GM12878 (cell line): ENCODE measurements at regions not wholly inside any gene's neighbourhood (a gene's known extent, or its start where the extent isn't known, plus 50 kb on each side); places are given as distances from the start of the nearest gene placed in this dataset.

Source experiments
- ATAC-seq: fragments of 200-7000 bp; cut with Tn5 transposase; 3 replicates; pipeline ENCODE4 v1.9.1; 2020; ENCODE audit warnings: mild to moderate bottlenecking, moderate library complexity
- BruUV-seq: library from RNA; stranded (reverse); fragments of 400-500 nt; replicated peaks from 2 replicates; lab custom pipeline; 2021; lab: Mats Ljungman, UMichigan
- CTCF ChIA-PET: fragments of 300-600 bp; sonication (Branson Sonifier 250); formaldehyde crosslinking; extraction: SDS; loops from one replicate; lab custom pipeline; 2021; ENCODE audit warnings: inconsistent platforms; lab: Yijun Ruan, JAX
- POLR2A ChIA-PET: fragments of 350-600 bp; formaldehyde crosslinking; extraction: SDS; loops from one replicate; lab custom pipeline; 2021; ENCODE audit warnings: inconsistent platforms; lab: Charles Lee
- RAD21 ChIA-PET: fragments of 300-600 bp; sonication (Branson Sonifier 250); formaldehyde crosslinking; loops from one replicate; lab custom pipeline; 2023; ENCODE audit warnings: antibody characterized with exemption; ENCODE audit not compliant: unreplicated experiment; lab: Charles Lee
- SMC1A ChIA-PET: fragments of 300-600 bp; sonication (Branson Sonifier 250); formaldehyde crosslinking; loops from one replicate; lab custom pipeline; 2023; ENCODE audit not compliant: unreplicated experiment, uncharacterized antibody; lab: Charles Lee
- DNase-seq: peaks from one replicate; pipeline ENCODE4 v3.0.0-alpha.2; 2011; ENCODE audit warnings: low read depth, low spot score
- FAIRE-seq: peaks from 3 replicates; lab custom pipeline; 2011; peaks lifted over from hg19 to GRCh38; lab: Jason Lieb, UNC
- H2AFZ ChIP-seq: 2 replicates; pipeline ENCODE4 v1.6.0; 2011; ENCODE audit warnings: low read depth, low read length, control low read depth; ENCODE audit not compliant: control insufficient read depth
- H3K27ac ChIP-seq: 2 replicates; pipeline ENCODE4 v1.5.1; 2011; ENCODE audit warnings: control low read depth; ENCODE audit not compliant: control insufficient read depth, insufficient read depth
- H3K27me3 ChIP-seq, 2 experiments: replicated peaks in 1 of 2; 2 replicates each; pipeline versions ENCODE4 v1.6.0 to v1.6.1; 2011; ENCODE audit warnings: low read length in 1 of 2; ENCODE audit not compliant: control insufficient read depth in 2 of 2, insufficient read depth in 2 of 2
- H3K36me3 ChIP-seq, 2 experiments: 2 replicates each; pipeline ENCODE4 v1.5.1; 2011; ENCODE audit warnings: low read length in 1 of 2; ENCODE audit not compliant: control insufficient read depth in 2 of 2, insufficient read depth in 2 of 2
- H3K4me1 ChIP-seq: 2 replicates; pipeline ENCODE4 v1.6.1; 2011; ENCODE audit warnings: mild to moderate bottlenecking, low read length, moderate library complexity, mixed read lengths; ENCODE audit not compliant: control insufficient read depth, insufficient read depth
- H3K4me2 ChIP-seq: 2 replicates; pipeline ENCODE4 v1.6.0; 2011; ENCODE audit warnings: control low read depth; ENCODE audit not compliant: control insufficient read depth, insufficient read depth
- H3K4me3 ChIP-seq: fragments of 200-600 bp; sonication (generic); 2 replicates; pipeline ENCODE4 v1.5.1; 2016
- H3K79me2 ChIP-seq: 2 replicates; pipeline ENCODE4 v1.6.0; 2011; ENCODE audit warnings: low read length; ENCODE audit not compliant: control insufficient read depth, insufficient read depth
- H3K9ac ChIP-seq: 2 replicates; pipeline ENCODE4 v1.8.0; 2011; ENCODE audit warnings: low read length, control low read depth, mixed read lengths; ENCODE audit not compliant: control insufficient read depth, insufficient read depth
- H3K9me3 ChIP-seq: replicated peaks from 3 replicates; pipeline ENCODE4 v1.5.1; 2011; ENCODE audit warnings: mild to moderate bottlenecking, low read length; ENCODE audit not compliant: control insufficient read depth, insufficient read depth
- H4K20me1 ChIP-seq: 2 replicates; pipeline ENCODE4 v1.6.0; 2011; ENCODE audit not compliant: control insufficient read depth, insufficient read depth
- BRCA1 ChIP-seq: IDR thresholded peaks from 2 replicates; pipeline ENCODE4 v1.6.1; 2011; ENCODE audit warnings: low read depth, low read length, improper control_type of control experiment
- SUZ12 ChIP-seq: fragments of 200-600 bp; sonication (generic); IDR thresholded peaks from one replicate; pipeline ENCODE4 v1.6.1; 2018; ENCODE audit warnings: antibody characterized with exemption, mild to moderate bottlenecking; ENCODE audit not compliant: unreplicated experiment
- whole genome bisulfite sequencing: methylation state at CpG from one replicate; pipeline ENCODE4 v1.1.6; 2016; ENCODE audit warnings: low lambda C conversion rate; ENCODE audit not compliant: insufficient replicate concordance, insufficient coverage; ENCODE audit errors: missing lambda C conversion rate; 5-methylcytosine and 5-hydroxymethylcytosine counted together
- in situ Hi-C: fragments of 300-500 bp; cut with MboI; formaldehyde crosslinking; loops from 9 replicates; pipeline ENCODE4 v1.14.3; 2018; ENCODE audit warnings: mixed read lengths
- intact Hi-C: fragments of 100-400 bp; cut with micrococcal nuclease; formaldehyde crosslinking; loops from one replicate; pipeline ENCODE4 v1.14.2; 2022; ENCODE audit not compliant: unreplicated experiment
- TF ChIP-seq, protein P1 (sequence below): fragments of 450-650 bp; IDR thresholded peaks from 2 replicates; pipeline ENCODE4 v1.6.1; 2017; ENCODE audit warnings: mild to moderate bottlenecking, moderate library complexity

GRCh38 chr14:34218881-34219280, 243.2 kb downstream of the SPTSSA start:
- Histone ChIP-seq H3K27me3 (peaks cover 0 to 2% of the 10 kb centered on the region in 2 experiments; a peak in 1 of 4 replicates), H4K20me1 (no peaks in the 10 kb centered on the region), H3K4me3 (no peak overlapping the region), H3K4me2 (no peak overlapping the region), H3K9ac (no peak overlapping the region), H3K36me3 (no peaks in the 10 kb centered on the region), H3K4me1 (no peaks in the 10 kb centered on the region), H3K27ac (no peak overlapping the region), H3K79me2 (no peaks in the 10 kb centered on the region), H2AFZ (no peak overlapping the region), H3K9me3 (no peaks in the 10 kb centered on the region; the same call in 2 of the 3 replicates)
- ChIA-PET POLR2A (no interaction called here), CTCF (interaction anchor here (0.6 to 8.8 kb wide), 5 partner anchors 9 to 381 kb away, joined by 3 to 101 read pairs (median 5); no protein-coding TSS in a partner anchor), RAD21 (interaction anchor here (0.9 to 5.3 kb wide), 7 partner anchors 17 to 374 kb away, joined by 3 to 37 read pairs (median 5); no protein-coding TSS in a partner anchor), SMC1A (interaction anchor here (0.9 to 9.3 kb wide), 12 partner anchors 11 to 376 kb away, joined by 3 to 139 read pairs (median 4); no protein-coding TSS in a partner anchor)
- WGBS = 84% methylated on average over 2 of the region's 2 CpGs
- in situ Hi-C loops = no loop called here
- no TSS peak for BruUV-seq
- DNase-seq (no peak), ATAC-seq (no peak), FAIRE-seq (no peak)
- intact Hi-C loops = no loop called here
- TF ChIP-seq, protein P1, sequence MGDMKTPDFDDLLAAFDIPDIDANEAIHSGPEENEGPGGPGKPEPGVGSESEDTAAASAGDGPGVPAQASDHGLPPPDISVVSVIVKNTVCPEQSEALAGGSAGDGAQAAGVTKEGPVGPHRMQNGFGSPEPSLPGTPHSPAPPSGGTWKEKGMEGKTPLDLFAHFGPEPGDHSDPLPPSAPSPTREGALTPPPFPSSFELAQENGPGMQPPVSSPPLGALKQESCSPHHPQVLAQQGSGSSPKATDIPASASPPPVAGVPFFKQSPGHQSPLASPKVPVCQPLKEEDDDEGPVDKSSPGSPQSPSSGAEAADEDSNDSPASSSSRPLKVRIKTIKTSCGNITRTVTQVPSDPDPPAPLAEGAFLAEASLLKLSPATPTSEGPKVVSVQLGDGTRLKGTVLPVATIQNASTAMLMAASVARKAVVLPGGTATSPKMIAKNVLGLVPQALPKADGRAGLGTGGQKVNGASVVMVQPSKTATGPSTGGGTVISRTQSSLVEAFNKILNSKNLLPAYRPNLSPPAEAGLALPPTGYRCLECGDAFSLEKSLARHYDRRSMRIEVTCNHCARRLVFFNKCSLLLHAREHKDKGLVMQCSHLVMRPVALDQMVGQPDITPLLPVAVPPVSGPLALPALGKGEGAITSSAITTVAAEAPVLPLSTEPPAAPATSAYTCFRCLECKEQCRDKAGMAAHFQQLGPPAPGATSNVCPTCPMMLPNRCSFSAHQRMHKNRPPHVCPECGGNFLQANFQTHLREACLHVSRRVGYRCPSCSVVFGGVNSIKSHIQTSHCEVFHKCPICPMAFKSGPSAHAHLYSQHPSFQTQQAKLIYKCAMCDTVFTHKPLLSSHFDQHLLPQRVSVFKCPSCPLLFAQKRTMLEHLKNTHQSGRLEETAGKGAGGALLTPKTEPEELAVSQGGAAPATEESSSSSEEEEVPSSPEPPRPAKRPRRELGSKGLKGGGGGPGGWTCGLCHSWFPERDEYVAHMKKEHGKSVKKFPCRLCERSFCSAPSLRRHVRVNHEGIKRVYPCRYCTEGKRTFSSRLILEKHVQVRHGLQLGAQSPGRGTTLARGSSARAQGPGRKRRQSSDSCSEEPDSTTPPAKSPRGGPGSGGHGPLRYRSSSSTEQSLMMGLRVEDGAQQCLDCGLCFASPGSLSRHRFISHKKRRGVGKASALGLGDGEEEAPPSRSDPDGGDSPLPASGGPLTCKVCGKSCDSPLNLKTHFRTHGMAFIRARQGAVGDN = no peak
- no peak for TF ChIP-seq SUZ12
- no peak for TF ChIP-seq BRCA1
